Neural cell (in vitro differentiated cells): ENCODE measurements at regions not wholly inside any gene's neighbourhood (a gene's known extent, or its start where the extent isn't known, plus 50 kb on each side); places are given as distances from the start of the nearest gene placed in this dataset.

Experiments used
- H2AFZ ChIP-seq: fragments of 200-600, 300-800 bp; sonication (generic), shearing (Covaris generic); 2 replicates; pipeline ENCODE4 v1.6.0; 2014; ENCODE audit warnings: low read depth, mild to moderate bottlenecking, antibody characterized with exemption, low read length, moderate library complexity
- H3F3A ChIP-seq: fragments of 200-600 bp; shearing (Covaris generic); 2 replicates; pipeline ENCODE4 v1.6.1; 2016; ENCODE audit warnings: mild to moderate bottlenecking, moderate library complexity, mixed read lengths, antibody characterized with exemption, low read length; ENCODE audit not compliant: insufficient read depth, poor library complexity, severe bottlenecking
- H3K27ac ChIP-seq: fragments of 200-600, 300-800 bp; sonication (generic), shearing (Covaris generic); 2 replicates; pipeline ENCODE4 v1.5.1; 2014; ENCODE audit warnings: mild to moderate bottlenecking, low read length, moderate library complexity
- H3K27me3 ChIP-seq: fragments of 300-800, 200-600 bp; sonication (generic), shearing (Covaris generic); 2 replicates; pipeline ENCODE4 v1.6.0; 2014; ENCODE audit warnings: mild to moderate bottlenecking, low read depth, low read length, moderate library complexity; ENCODE audit not compliant: insufficient read depth
- H3K36me3 ChIP-seq: fragments of 300-800, 200-600 bp; sonication (generic), shearing (Covaris generic); 2 replicates; pipeline ENCODE4 v1.5.1; 2014; ENCODE audit warnings: mild to moderate bottlenecking, antibody characterized with exemption, low read length, moderate library complexity; ENCODE audit not compliant: insufficient read depth
- H3K4me2 ChIP-seq: fragments of 300-800, 200-600 bp; sonication (generic), shearing (Covaris generic); 2 replicates; pipeline ENCODE4 v1.6.0; 2014; ENCODE audit warnings: mild to moderate bottlenecking, low read length
- H3K4me3 ChIP-seq: fragments of 300-800, 200-600 bp; sonication (generic), shearing (Covaris generic); 2 replicates; pipeline ENCODE4 v1.5.1; 2014; ENCODE audit warnings: mild to moderate bottlenecking, low read length, moderate library complexity
- H3K79me2 ChIP-seq: fragments of 200-600 bp; shearing (Covaris generic); replicated peaks from 2 replicates; pipeline ENCODE4 v1.6.0; 2014; ENCODE audit warnings: mild to moderate bottlenecking, low read length, moderate library complexity; ENCODE audit not compliant: insufficient read depth
- H3K9ac ChIP-seq: fragments of 300-800, 200-600 bp; sonication (generic), shearing (Covaris generic); 2 replicates; pipeline ENCODE4 v1.6.1; 2016; ENCODE audit warnings: mild to moderate bottlenecking, low read length, mixed read lengths
- H3K9me2 ChIP-seq: fragments of 200-600 bp; shearing (Covaris generic); 2 replicates; pipeline ENCODE4 v1.6.1; 2016; ENCODE audit warnings: mild to moderate bottlenecking, low read length, mixed read lengths; ENCODE audit not compliant: insufficient read depth
- H3K9me3 ChIP-seq: fragments of 200-600, 300-800 bp; sonication (generic), shearing (Covaris generic); 2 replicates; pipeline ENCODE4 v1.6.1; 2016; ENCODE audit warnings: mild to moderate bottlenecking, mixed run types, low read length, moderate library complexity, mixed read lengths
- H4K20me1 ChIP-seq: fragments of 200-600 bp; shearing (Covaris generic); 2 replicates; pipeline ENCODE4 v1.6.1; 2016; ENCODE audit warnings: mild to moderate bottlenecking, mixed run types; ENCODE audit not compliant: insufficient read depth
- CTCF ChIP-seq: fragments of 450-650 bp; IDR thresholded peaks from 2 replicates; pipeline ENCODE4 v1.5.1; 2014; ENCODE audit warnings: antibody characterized with exemption, mild to moderate bottlenecking, moderate library complexity; ENCODE audit not compliant: poor library complexity, severe bottlenecking
- EP300 ChIP-seq: fragments of 450-650 bp; conservative IDR thresholded peaks from 2 replicates; pipeline ENCODE4 v1.6.1; 2014; ENCODE audit warnings: antibody characterized with exemption, mild to moderate bottlenecking, moderate library complexity; ENCODE audit not compliant: poor library complexity, severe bottlenecking
- EZH2 ChIP-seq: fragments of 200-600, 300-800 bp; shearing (Covaris generic), sonication (generic); IDR thresholded peaks from 2 replicates; pipeline ENCODE4 v1.6.1; 2014; ENCODE audit warnings: antibody characterized with exemption, low read length, borderline replicate concordance, mild to moderate bottlenecking; ENCODE audit not compliant: insufficient read depth, poor library complexity, severe bottlenecking
- MXI1 ChIP-seq: fragments of 450-650 bp; conservative IDR thresholded peaks from 2 replicates; pipeline ENCODE4 v1.6.1; 2014; ENCODE audit warnings: antibody characterized with exemption, mild to moderate bottlenecking; ENCODE audit not compliant: poor library complexity, severe bottlenecking
- POLR2AphosphoS5 ChIP-seq: IDR thresholded peaks from 2 replicates; pipeline ENCODE4 v1.6.1; 2012
- RAD21 ChIP-seq: fragments of 450-650 bp; conservative IDR thresholded peaks from 2 replicates; pipeline ENCODE4 v1.6.1; 2014; ENCODE audit warnings: antibody characterized with exemption, mild to moderate bottlenecking, moderate library complexity
- REST ChIP-seq: IDR thresholded peaks from 2 replicates; pipeline ENCODE4 v1.6.1; 2012; ENCODE audit warnings: borderline replicate concordance
- SMC3 ChIP-seq: fragments of 450-650 bp; conservative IDR thresholded peaks from 2 replicates; pipeline ENCODE4 v1.6.1; 2014; ENCODE audit warnings: antibody characterized with exemption, mild to moderate bottlenecking, moderate library complexity; ENCODE audit not compliant: poor library complexity
- TAF1 ChIP-seq: IDR thresholded peaks from 2 replicates; pipeline ENCODE4 v1.6.1; 2012; ENCODE audit warnings: low read depth

- no peak overlapping the region for H3K4me2 ChIP-seq
- H3K27me3 ChIP-seq = no peaks in the 10 kb centered on the region
- no peak overlapping the region for H3K4me3 ChIP-seq
- H3K27ac ChIP-seq = no peak overlapping the region
- H3F3A ChIP-seq = no peaks in the 10 kb centered on the region
- H3K9me2 ChIP-seq = no peaks in the 10 kb centered on the region
- H3K9me3 ChIP-seq = no peaks in the 10 kb centered on the region
- no peak for TF ChIP-seq CTCF
- no peak for TF ChIP-seq EZH2
- no peak for TF ChIP-seq TAF1
- no peak for TF ChIP-seq EP300
- TF ChIP-seq MXI1 = no peak
- no peak for TF ChIP-seq REST
- TF ChIP-seq SMC3 = no peak
- no peak for TF ChIP-seq RAD21
- TF ChIP-seq POLR2AphosphoS5 = no peak
- H3K36me3 ChIP-seq = no peaks in the 10 kb centered on the region
- H3K79me2 ChIP-seq = no peaks in the 10 kb centered on the region
- no peak overlapping the region for H3K9ac ChIP-seq
- H4K20me1 ChIP-seq = no peaks in the 10 kb centered on the region
- H2AFZ ChIP-seq = no peak overlapping the region
Observed at GRCh38 chr12:124726596-124727263, 136.9 kb downstream of the SCARB1 start.

- Histone ChIP-seq H2AFZ (no peak overlapping the region), H3K4me3 (no peak overlapping the region), H3K27me3 (no peaks in the 10 kb centered on the region), H3K9ac (no peak overlapping the region), H3K27ac (no peak overlapping the region), H3K4me2 (no peak overlapping the region), H3K9me3 (no peaks in the 10 kb centered on the region), H3F3A (no peaks in the 10 kb centered on the region), H3K36me3 (no peaks in the 10 kb centered on the region), H4K20me1 (no peaks in the 10 kb centered on the region), H3K79me2 (no peaks in the 10 kb centered on the region), H3K9me2 (no peaks in the 10 kb centered on the region)
- TF ChIP-seq RAD21 (no peak), CTCF (no peak), MXI1 (no peak), SMC3 (no peak), EZH2 (no peak), POLR2AphosphoS5 (no peak), TAF1 (no peak), EP300 (no peak), REST (no peak)
Observed at GRCh38 chr12:124725597-124726237, 137.9 kb downstream of the SCARB1 start.
